ENCODE measurements at regions not wholly inside any gene's neighbourhood (a gene's known extent, or its start where the extent isn't known, plus 50 kb on each side); places are given as distances from the start of the nearest gene placed in this dataset.

DNA sequence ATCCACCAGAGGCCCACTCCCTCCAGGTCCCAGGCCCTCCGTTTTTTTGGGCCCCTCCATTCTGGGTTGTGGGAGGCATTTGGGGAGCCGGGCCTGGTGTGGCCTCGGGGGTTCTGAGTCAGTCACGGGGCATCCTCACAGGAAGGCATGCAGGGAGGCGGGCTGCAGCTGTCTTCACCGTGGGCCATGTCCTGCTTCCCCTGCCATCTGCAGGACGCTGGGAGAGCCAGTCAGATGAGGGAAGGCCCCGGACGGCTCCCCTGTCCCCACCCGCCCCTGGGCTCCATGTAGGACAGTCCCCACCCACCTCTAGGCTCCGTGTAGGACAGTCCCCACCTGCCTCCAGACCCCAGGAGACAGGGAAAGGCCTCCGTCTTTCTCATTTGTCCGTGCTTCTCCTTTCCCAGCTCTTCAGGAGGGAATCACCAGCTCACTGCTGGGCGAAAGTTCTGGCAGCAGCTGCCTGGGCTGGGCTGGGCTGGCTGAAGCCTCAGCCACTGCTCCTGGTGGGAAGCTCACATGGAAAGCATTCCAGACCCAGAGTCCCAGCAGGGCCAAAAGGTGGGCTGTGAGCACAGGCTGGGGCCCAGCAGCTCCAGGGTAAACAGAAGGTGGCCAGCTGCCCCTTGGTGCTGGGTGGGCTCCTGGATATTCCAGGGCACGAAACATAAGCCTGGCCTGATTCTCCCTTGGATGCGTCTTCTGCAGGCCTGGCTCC lies 217.8 kb downstream of the KIF26A start:
- H3F3A ChIP-seq (replicated peaks; ENCODE audit: insufficient read depth): no peaks in the 10 kb centered on the region
- H3K9me2 ChIP-seq: no peaks in the 10 kb centered on the region
- peak; percentile 62 for DNase-seq
- peaks cover 0 to 15% of the 10 kb centered on the region in 2 experiments; a peak in 1 of 4 replicates for H3K4me1 ChIP-seq (ENCODE audit: control insufficient read depth in 1 of 2, insufficient read depth in 2 of 2, low read depth in 1 of 2, low read length in 1 of 2)
- no peaks in the 10 kb centered on the region for H3K36me3 ChIP-seq (replicated peaks in 1 of 2; ENCODE audit: control insufficient read depth in 1 of 2, insufficient read depth in 2 of 2, low read length in 1 of 2)
- no peak overlapping the region for H2AFZ ChIP-seq (ENCODE audit: low read depth)
- no peak overlapping the region for H3K4me3 ChIP-seq (ENCODE audit: low read depth in 2 of 2, low read length in 1 of 2)
- no peaks in the 10 kb centered on the region for H3K79me2 ChIP-seq (ENCODE audit: insufficient read depth)
- POLR2A ChIA-PET: no interaction called here
- no peak overlapping the region for H3K27ac ChIP-seq (ENCODE audit: low read depth in 2 of 2, low read length in 1 of 2)
- TF ChIP-seq TCF12 (IDR thresholded peaks at IDR 0.05) (no peak), FOSL2 (IDR thresholded peaks at IDR 0.05; ENCODE audit: borderline replicate concordance, low read depth) (no peak), TEAD4 (IDR thresholded peaks at IDR 0.05; ENCODE audit: borderline replicate concordance, insufficient read depth) (no peak), FOXJ3 (CRISPR knock-in tag; IDR thresholded peaks at IDR 0.05) (no peak), YY1 (IDR thresholded peaks at IDR 0.05; ENCODE audit: low read depth) (no peak), NRF1 (IDR thresholded peaks at IDR 0.05; ENCODE audit: low read depth, low read length) (no peak), EP300 (IDR thresholded peaks at IDR 0.05; ENCODE audit: borderline replicate concordance in 1 of 2, low read depth in 1 of 2, low read length in 1 of 2) (no peak), RAD21 (IDR thresholded peaks at IDR 0.05; ENCODE audit: low read length) (no peak), ELF1 (IDR thresholded peaks at IDR 0.05) (no peak), NFIC (IDR thresholded peaks at IDR 0.05; ENCODE audit: borderline replicate concordance) (no peak), TAF1 (IDR thresholded peaks at IDR 0.05; ENCODE audit: borderline replicate concordance, low read depth, low read length) (no peak), RCOR1 (IDR thresholded peaks at IDR 0.05; ENCODE audit: low read length) (no peak), CHD2 (IDR thresholded peaks at IDR 0.05; ENCODE audit: low read length, partially characterized antibody) (no peak), MEF2A (IDR thresholded peaks at IDR 0.05; ENCODE audit: borderline replicate concordance, low read depth) (no peak)
- TF ChIP-seq, protein P1, sequence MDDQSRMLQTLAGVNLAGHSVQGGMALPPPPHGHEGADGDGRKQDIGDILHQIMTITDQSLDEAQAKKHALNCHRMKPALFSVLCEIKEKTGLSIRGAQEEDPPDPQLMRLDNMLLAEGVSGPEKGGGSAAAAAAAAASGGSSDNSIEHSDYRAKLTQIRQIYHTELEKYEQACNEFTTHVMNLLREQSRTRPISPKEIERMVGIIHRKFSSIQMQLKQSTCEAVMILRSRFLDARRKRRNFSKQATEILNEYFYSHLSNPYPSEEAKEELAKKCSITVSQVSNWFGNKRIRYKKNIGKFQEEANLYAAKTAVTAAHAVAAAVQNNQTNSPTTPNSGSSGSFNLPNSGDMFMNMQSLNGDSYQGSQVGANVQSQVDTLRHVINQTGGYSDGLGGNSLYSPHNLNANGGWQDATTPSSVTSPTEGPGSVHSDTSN (IDR thresholded peaks at IDR 0.05): no peak
- no peak overlapping the region for H3K9ac ChIP-seq
- 25% methylated on average over 11 of the region's 16 CpGs for WGBS (ENCODE audit: low lambda C conversion rate)
- CTCF ChIA-PET: interaction anchor here (0.8 to 1.7 kb wide), 8 partner anchors 11 to 262 kb away, joined by 3 to 7 read pairs (median 3); no protein-coding TSS in a partner anchor
- H3K27me3 ChIP-seq (ENCODE audit: insufficient read depth): no peaks in the 10 kb centered on the region
- H3K9me3 ChIP-seq: no peaks in the 10 kb centered on the region
- no peak overlapping the region for H3K4me2 ChIP-seq
- no peaks in the 10 kb centered on the region for H4K20me1 ChIP-seq (ENCODE audit: insufficient read depth)

DNA sequence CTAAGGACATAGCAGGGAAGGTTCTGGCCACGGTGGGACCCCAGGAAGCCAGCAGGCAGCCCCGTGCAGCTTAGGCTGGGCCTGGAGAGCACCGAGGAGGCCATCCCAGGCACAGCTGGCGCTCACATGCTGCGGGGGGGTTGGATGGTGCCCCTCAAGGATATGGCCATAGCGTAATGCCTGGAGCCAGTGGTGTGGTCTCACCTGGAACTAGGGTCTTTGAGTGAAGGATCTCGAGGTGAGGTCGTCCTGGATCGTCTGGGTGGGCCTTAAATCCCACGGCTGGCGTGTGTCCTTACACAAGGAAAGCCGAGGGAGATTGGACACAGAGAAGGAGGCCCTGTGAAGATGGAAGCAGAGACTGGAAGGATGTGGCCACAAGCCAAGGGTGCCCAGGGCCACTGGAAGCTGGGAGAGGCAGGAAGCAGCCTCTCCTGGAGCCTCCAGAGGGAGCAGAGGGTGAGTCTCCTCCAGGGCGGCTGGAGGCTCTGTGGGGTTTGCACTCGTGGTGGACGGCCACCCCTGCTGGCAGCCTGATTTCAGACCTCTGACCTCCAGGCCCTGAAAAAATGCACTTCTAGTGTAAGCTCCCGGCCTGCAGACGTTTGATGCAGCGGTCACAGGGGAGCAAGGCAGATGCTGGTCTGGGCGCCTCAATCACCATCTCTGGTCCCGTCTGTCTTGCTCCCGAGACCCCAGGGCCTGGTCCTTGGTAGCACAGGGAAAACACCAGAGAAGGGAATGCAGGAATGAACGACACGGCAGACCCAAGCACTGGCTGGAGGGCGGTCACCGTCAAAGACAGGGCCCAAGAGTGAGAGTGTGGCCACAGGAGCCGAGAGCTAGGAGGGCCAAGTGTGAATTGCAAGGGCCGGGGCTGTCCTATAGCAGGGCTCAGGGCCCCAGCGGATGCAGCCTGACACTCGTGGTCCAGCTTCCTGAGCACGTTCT lies 218.6 kb downstream of the KIF26A start:
- H3K4me3 ChIP-seq (ENCODE audit: low read depth in 2 of 2, low read length in 1 of 2): no peak overlapping the region
- peak; percentile 31 for DNase-seq
- WGBS (ENCODE audit: low lambda C conversion rate): 53% methylated on average over 18 of the region's 30 CpGs
- H2AFZ ChIP-seq (ENCODE audit: low read depth): no peak overlapping the region
- no peaks in the 10 kb centered on the region for H3K9me2 ChIP-seq
- no peak overlapping the region; a peak in 1 of 4 replicates for H3K27ac ChIP-seq (ENCODE audit: low read depth in 2 of 2, low read length in 1 of 2)
- H3K79me2 ChIP-seq (ENCODE audit: insufficient read depth): no peaks in the 10 kb centered on the region
- ChIA-PET POLR2A (no interaction called here), CTCF (interaction anchor here (0.8 to 1.7 kb wide), 5 partner anchors 12 to 263 kb away, joined by 3 to 7 read pairs (median 3); no protein-coding TSS in a partner anchor)
- H3K9ac ChIP-seq: no peak overlapping the region
- H3K4me1 ChIP-seq (ENCODE audit: control insufficient read depth in 1 of 2, insufficient read depth in 2 of 2, low read depth in 1 of 2, low read length in 1 of 2): peaks cover 0 to 15% of the 10 kb centered on the region in 2 experiments; a peak in 1 of 4 replicates
- no peak overlapping the region for H3K4me2 ChIP-seq
- H3K9me3 ChIP-seq: no peaks in the 10 kb centered on the region
- no peaks in the 10 kb centered on the region for H4K20me1 ChIP-seq (ENCODE audit: insufficient read depth)
- no peaks in the 10 kb centered on the region for H3K36me3 ChIP-seq (replicated peaks in 1 of 2; ENCODE audit: control insufficient read depth in 1 of 2, insufficient read depth in 2 of 2, low read length in 1 of 2)
- H3K27me3 ChIP-seq (ENCODE audit: insufficient read depth): no peaks in the 10 kb centered on the region
- no peaks in the 10 kb centered on the region for H3F3A ChIP-seq (replicated peaks; ENCODE audit: insufficient read depth)
- no peak for TF ChIP-seq MXI1 (IDR thresholded peaks at IDR 0.05; ENCODE audit: low read depth, low read length)
- no peak for TF ChIP-seq EZH2phosphoT487 (IDR thresholded peaks at IDR 0.05; ENCODE audit: borderline replicate concordance, low read depth)
- TF ChIP-seq JUND (IDR thresholded peaks at IDR 0.05): no peak
- TF ChIP-seq TAF1 (IDR thresholded peaks at IDR 0.05; ENCODE audit: borderline replicate concordance, low read depth, low read length): no peak
- TF ChIP-seq TCF12 (IDR thresholded peaks at IDR 0.05): no peak
- TF ChIP-seq FOXM1 (IDR thresholded peaks at IDR 0.05; ENCODE audit: low read depth): no peak
- no peak for TF ChIP-seq MEF2A (IDR thresholded peaks at IDR 0.05; ENCODE audit: borderline replicate concordance, low read depth)
- no peak for TF ChIP-seq FOXJ3 (CRISPR knock-in tag; IDR thresholded peaks at IDR 0.05)
- TF ChIP-seq, protein P1 (IDR thresholded peaks at IDR 0.05): no peak
- no peak for TF ChIP-seq POLR2AphosphoS5 (IDR thresholded peaks at IDR 0.05; ENCODE audit: low read depth, low read length)
- TF ChIP-seq, protein P2, sequence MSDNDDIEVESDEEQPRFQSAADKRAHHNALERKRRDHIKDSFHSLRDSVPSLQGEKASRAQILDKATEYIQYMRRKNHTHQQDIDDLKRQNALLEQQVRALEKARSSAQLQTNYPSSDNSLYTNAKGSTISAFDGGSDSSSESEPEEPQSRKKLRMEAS (IDR thresholded peaks at IDR 0.05; ENCODE audit: low read depth): no peak
- TF ChIP-seq, protein P3, sequence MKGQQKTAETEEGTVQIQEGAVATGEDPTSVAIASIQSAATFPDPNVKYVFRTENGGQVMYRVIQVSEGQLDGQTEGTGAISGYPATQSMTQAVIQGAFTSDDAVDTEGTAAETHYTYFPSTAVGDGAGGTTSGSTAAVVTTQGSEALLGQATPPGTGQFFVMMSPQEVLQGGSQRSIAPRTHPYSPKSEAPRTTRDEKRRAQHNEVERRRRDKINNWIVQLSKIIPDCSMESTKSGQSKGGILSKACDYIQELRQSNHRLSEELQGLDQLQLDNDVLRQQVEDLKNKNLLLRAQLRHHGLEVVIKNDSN (IDR thresholded peaks at IDR 0.05; ENCODE audit: borderline replicate concordance, low read depth): no peak
- no peak for TF ChIP-seq FOSL2 (IDR thresholded peaks at IDR 0.05; ENCODE audit: borderline replicate concordance, low read depth)
- no peak for TF ChIP-seq ELF1 (IDR thresholded peaks at IDR 0.05)

All from SK-N-SH (cell line).